ENCODE measurements at regions not wholly inside any gene's neighbourhood (a gene's known extent, or its start where the extent isn't known, plus 50 kb on each side); places are given as distances from the start of the nearest gene placed in this dataset.

- 90% methylated on average over 4 of the region's 4 CpGs; no CpG with 5 or more reads in 1 of the 2 experiments for WGBS, 2 experiments (ENCODE audit: extremely low coverage in 1 of 2, insufficient coverage in 1 of 2, insufficient read length in 1 of 2, insufficient replicate concordance in 2 of 2, low coverage in 1 of 2, low lambda C conversion rate in 2 of 2, missing lambda C conversion rate in 1 of 2)
These were observed 58.4 kb downstream of the LRATD1 start for GRCh38 chr2:14690926-14691325.

More at GRCh38 chr2:14690926-14691325, 58.4 kb downstream of the LRATD1 start:
- no peak overlapping the region for H3K18ac ChIP-seq (ENCODE audit: extremely low read depth, low read length)
- H3K27me3 ChIP-seq (replicated peaks in 1 of 4; ENCODE audit: control insufficient read depth in 3 of 4, extremely low read depth in 1 of 4, insufficient read depth in 3 of 4, low read length in 3 of 4): no peaks in the 10 kb centered on the region
- no peaks in the 10 kb centered on the region for H3K79me1 ChIP-seq (ENCODE audit: low read depth, low read length)
- H3K79me2 ChIP-seq (ENCODE audit: control insufficient read depth in 1 of 2, insufficient read depth in 2 of 2, low read length in 2 of 2): no peaks in the 10 kb centered on the region
- DNase-seq (ENCODE audit: low read depth in 1 of 2, low spot score in 2 of 2) (no peak), FAIRE-seq (no peak)
- no peaks in the 10 kb centered on the region; the same call in 1 of the 2 replicates for H3K23me2 ChIP-seq (ENCODE audit: low read depth, low read length)
- H2BK20ac ChIP-seq (ENCODE audit: low read length): no peak overlapping the region
- H3K36me3 ChIP-seq (ENCODE audit: control insufficient read depth in 2 of 4, insufficient read depth in 4 of 4, low read length in 3 of 4): no peaks in the 10 kb centered on the region
- no peak overlapping the region for H3K4me2 ChIP-seq (ENCODE audit: insufficient read depth in 1 of 2, low read depth in 2 of 2, low read length in 2 of 2)
- H3K4ac ChIP-seq (replicated peaks; ENCODE audit: insufficient read length, low read depth, low read length): no peak overlapping the region
- no peak overlapping the region for H2AK5ac ChIP-seq (ENCODE audit: low read depth, low read length)
- no peak overlapping the region for H2AFZ ChIP-seq (ENCODE audit: low read length)
- no peak overlapping the region for H3K14ac ChIP-seq (ENCODE audit: insufficient read length)
- TF ChIP-seq JUN (IDR thresholded peaks at IDR 0.05; ENCODE audit: low read depth, low read length) (no peak), KDM5A (IDR thresholded peaks at IDR 0.05; ENCODE audit: low read length) (no peak), SP2 (IDR thresholded peaks at IDR 0.05; ENCODE audit: low read length) (no peak), MAX (IDR thresholded peaks at IDR 0.05) (no peak), POLR2A (IDR thresholded peaks at IDR 0.05; ENCODE audit: control extremely low read depth in 1 of 2, low read depth in 2 of 2, low read length in 2 of 2) (no peak), CHD2 (IDR thresholded peaks at IDR 0.05; ENCODE audit: low read length) (no peak), NANOG (IDR thresholded peaks at IDR 0.05; ENCODE audit: insufficient read depth, low read depth, low read length, poor library complexity, severe bottlenecking) (no peak), TCF12 (IDR thresholded peaks at IDR 0.05; ENCODE audit: low read depth, low read length) (no peak), CTBP2 (IDR thresholded peaks at IDR 0.05; ENCODE audit: borderline replicate concordance, insufficient read depth, insufficient read length, low read length) (no peak), SIX5 (IDR thresholded peaks at IDR 0.05; ENCODE audit: low read depth, low read length) (no peak), USF2 (IDR thresholded peaks at IDR 0.05; ENCODE audit: low read length) (no peak), CBX8 (IDR thresholded peaks at IDR 0.05; ENCODE audit: borderline replicate concordance, low read depth, low read length) (no peak), CHD1 (IDR thresholded peaks at IDR 0.05; ENCODE audit: low read depth, low read length) (no peak), YY1 (IDR thresholded peaks at IDR 0.05; ENCODE audit: low read depth, low read length) (no peak), BACH1 (IDR thresholded peaks at IDR 0.05; ENCODE audit: low read length) (no peak)
- H3K23ac ChIP-seq (ENCODE audit: insufficient read length): no peak overlapping the region
- no peak overlapping the region for H3K56ac ChIP-seq (replicated peaks; ENCODE audit: insufficient read length, low read depth, low read length)
- no peak overlapping the region for H2BK15ac ChIP-seq (ENCODE audit: low read length)
- no peak overlapping the region for H2BK12ac ChIP-seq (ENCODE audit: low read depth, low read length)
- POLR2A ChIA-PET (ENCODE audit: partially characterized antibody): no interaction called here
- CTCF ChIA-PET (ENCODE audit: partially characterized antibody): no interaction called here
- no peak overlapping the region for H4K8ac ChIP-seq (ENCODE audit: extremely low read depth, insufficient read depth, low read length)
- no peak overlapping the region for H3K9ac ChIP-seq (replicated peaks in 1 of 4; ENCODE audit: extremely low read depth in 1 of 4, low read depth in 3 of 4, low read length in 3 of 4)
- H3K4me3 ChIP-seq (ENCODE audit: extremely low read depth in 1 of 4, insufficient read depth in 2 of 4, low read depth in 3 of 4, low read length in 4 of 4): no peak overlapping the region
- peaks cover 0 to 3% of the 10 kb centered on the region in 2 experiments; a peak in 1 of 4 replicates for H3K9me3 ChIP-seq (ENCODE audit: insufficient read depth in 2 of 2, low read depth in 1 of 2, low read length in 1 of 2)
- no peak overlapping the region for H2BK120ac ChIP-seq (replicated peaks; ENCODE audit: low read depth, low read length)
- H4K5ac ChIP-seq (ENCODE audit: insufficient read length, low read depth, low read length): no peak overlapping the region
- H4K20me1 ChIP-seq (replicated peaks in 1 of 2; ENCODE audit: control insufficient read depth in 1 of 2, insufficient read depth in 2 of 2, low read length in 2 of 2): no peaks in the 10 kb centered on the region
- H3K4me1 ChIP-seq (replicated peaks in 1 of 4; ENCODE audit: control insufficient read depth in 3 of 4, insufficient read depth in 4 of 4, low read length in 3 of 4): no peaks in the 10 kb centered on the region
- H3K27ac ChIP-seq (ENCODE audit: low read depth, low read length): no peak overlapping the region
- H2BK5ac ChIP-seq (ENCODE audit: low read depth, low read length): no peak overlapping the region
- no peak overlapping the region for H4K91ac ChIP-seq (replicated peaks; ENCODE audit: insufficient read length, low read length)
